Body of pancreas (tissue), 4 donors: ENCODE measurements at regions not wholly inside any gene's neighbourhood (a gene's known extent, or its start where the extent isn't known, plus 50 kb on each side); places are given as distances from the start of the nearest gene placed in this dataset.
"Not testable (repeated sequence)": the region's sequence is repeated elsewhere in the genome, so short reads cannot be mapped to it uniquely, and the experiment has no call there.

Experiments
- ATAC-seq: fragments of 150-250 bp; one replicate; pipeline ENCODE4 v1.9.1; 2016
- DNase-seq, 4 donors: peaks; one replicate each; pipeline ENCODE4 v3.0.0-alpha.2; 2019
- H3K27ac ChIP-seq, 4 donors: fragments of 200-600 bp; sonication (generic); 1 replicate in 3 of 4; 2 replicates in 1 of 4; pipeline versions ENCODE4 v1.5.1 to v1.6.1; 2016 to 2019; ENCODE audit warnings: mild to moderate bottlenecking in 1 of 4, mixed read lengths in 1 of 4, moderate library complexity in 1 of 4
- H3K27me3 ChIP-seq, 2 donors: fragments of 200-600 bp; sonication (generic); one replicate each; pipeline ENCODE4 v1.6.0; 2016; ENCODE audit warnings: mild to moderate bottlenecking in 1 of 2
- H3K36me3 ChIP-seq, 2 donors: fragments of 200-600 bp; sonication (generic); replicated peaks in 1 of 2; 2 replicates each; pipeline ENCODE4 v1.5.1; 2016; ENCODE audit warnings: low read depth in 2 of 2; ENCODE audit not compliant: insufficient read depth in 1 of 2
- H3K4me1 ChIP-seq: fragments of 200-600 bp; sonication (generic); one replicate; pipeline ENCODE4 v1.6.0; 2016
- H3K4me3 ChIP-seq, 2 donors: fragments of 200-600 bp; sonication (generic); 1 replicate in 1 of 2; 2 replicates in 1 of 2; pipeline ENCODE4 v1.5.1; 2016 to 2019
- H3K9me3 ChIP-seq, 3 donors: fragments of 200-600 bp; sonication (generic); 1 replicate in 2 of 3; 2 replicates in 1 of 3; pipeline ENCODE4 v1.5.1; 2016
- POLR2A ChIP-seq, 3 donors: fragments of 450-650 bp; IDR thresholded peaks; one replicate each; pipeline ENCODE4 v1.6.1; 2016; ENCODE audit warnings: antibody characterized with exemption in 3 of 3, mild to moderate bottlenecking in 2 of 3
- WGBS, 2 donors: methylation state at CpG; one replicate each; pipeline ENCODE4 v1.1.5; 2017; 5-methylcytosine and 5-hydroxymethylcytosine counted together
- intact Hi-C: fragments of 100-400 bp; cut with DNase I; formaldehyde crosslinking; loops from one replicate; pipeline ENCODE4 v1.15.1; 2023
- TF ChIP-seq, protein P1 (sequence below), 7 experiments: fragments of 450-650 bp in 4 of 7; fragments of 200-600 bp in 3 of 7; sonication (generic) in 3 of 7; IDR thresholded peaks; one replicate each; pipeline ENCODE4 v1.5.1; 2016 to 2019; ENCODE audit warnings: antibody characterized with exemption in 7 of 7

DNA sequence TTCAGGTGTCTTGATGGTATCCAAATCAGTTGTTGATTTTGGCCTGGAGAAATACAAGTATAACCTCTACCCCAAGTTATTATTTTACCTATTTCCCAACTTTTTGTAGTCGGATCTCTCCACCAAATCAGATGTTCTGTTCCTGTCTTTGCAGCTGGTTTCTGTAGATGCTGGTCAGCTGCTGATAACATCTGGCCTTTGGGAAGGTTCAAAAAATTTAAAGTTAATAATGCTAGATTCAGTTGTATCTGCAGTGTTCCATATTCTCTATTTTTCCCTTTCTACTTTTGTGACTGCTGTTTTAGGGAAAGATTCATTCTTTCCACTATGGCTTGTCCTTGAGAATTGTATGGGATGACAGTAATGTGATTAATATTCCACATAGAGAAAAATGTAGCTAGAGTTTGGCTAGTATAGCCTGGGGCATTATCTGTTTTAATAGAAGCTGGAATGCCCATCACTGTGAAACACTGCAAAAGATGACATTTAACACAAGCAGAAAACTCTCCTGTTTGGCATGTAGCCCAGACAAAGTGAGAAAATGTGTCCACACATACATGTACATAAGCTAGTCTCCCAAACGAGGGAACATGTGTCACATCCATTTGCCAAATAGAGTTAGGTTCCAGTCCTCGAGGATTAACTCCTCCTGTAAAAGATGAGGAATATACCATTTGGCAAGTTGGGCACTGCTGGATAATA is 99.2 kb downstream of the ZNF100 start:
- H3K36me3 ChIP-seq, H3K27me3 ChIP-seq, H3K9me3 ChIP-seq, H3K4me1 ChIP-seq, H3K4me3 ChIP-seq, H3K27ac ChIP-seq, DNase-seq, intact Hi-C loops, ATAC-seq: not testable (repeated sequence)
- 16 to 39% methylated on average over 3 of the region's 3 CpGs for WGBS, 2 donors

DNA sequence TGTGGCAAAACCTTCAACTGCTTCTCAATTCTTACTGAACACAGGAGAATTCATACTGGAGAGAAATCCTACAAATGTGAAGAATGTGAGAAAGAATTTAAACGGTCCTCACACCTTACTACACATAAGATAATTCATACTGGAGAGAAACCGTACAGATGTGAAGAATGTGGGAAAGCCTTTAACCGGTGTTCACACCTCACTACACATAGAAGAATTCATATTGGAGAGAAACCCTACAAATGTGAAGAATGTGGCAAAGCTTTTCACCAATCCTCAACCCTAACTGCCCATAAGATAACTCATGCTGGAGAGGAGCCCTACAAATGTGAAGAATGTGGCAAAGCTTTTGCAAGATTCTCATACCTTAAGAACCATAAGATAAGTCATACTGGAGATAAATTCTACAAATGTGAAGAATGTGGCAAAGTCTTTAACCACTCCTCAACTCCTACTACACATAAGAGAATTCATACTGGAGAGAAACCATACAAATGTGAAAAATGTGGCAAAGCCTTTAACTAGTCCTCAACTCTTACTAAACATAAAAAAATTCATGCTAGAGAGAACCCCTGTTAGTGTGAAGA is 111.7 kb downstream of the ZNF100 start:
- Histone ChIP-seq H3K27me3 (no peaks in the 10 kb centered on the region), H3K9me3 (no peaks in the 10 kb centered on the region), H3K36me3 (no peaks in the 10 kb centered on the region), H3K4me1 (no peaks in the 10 kb centered on the region), H3K27ac (no peak overlapping the region), H3K4me3 (no peak overlapping the region)
- 81 to 84% methylated on average over 3 of the region's 3 CpGs for WGBS, 2 donors
- TF ChIP-seq POLR2A (IDR thresholded peaks at IDR 0.05), result no peak
- TF ChIP-seq, protein P1, sequence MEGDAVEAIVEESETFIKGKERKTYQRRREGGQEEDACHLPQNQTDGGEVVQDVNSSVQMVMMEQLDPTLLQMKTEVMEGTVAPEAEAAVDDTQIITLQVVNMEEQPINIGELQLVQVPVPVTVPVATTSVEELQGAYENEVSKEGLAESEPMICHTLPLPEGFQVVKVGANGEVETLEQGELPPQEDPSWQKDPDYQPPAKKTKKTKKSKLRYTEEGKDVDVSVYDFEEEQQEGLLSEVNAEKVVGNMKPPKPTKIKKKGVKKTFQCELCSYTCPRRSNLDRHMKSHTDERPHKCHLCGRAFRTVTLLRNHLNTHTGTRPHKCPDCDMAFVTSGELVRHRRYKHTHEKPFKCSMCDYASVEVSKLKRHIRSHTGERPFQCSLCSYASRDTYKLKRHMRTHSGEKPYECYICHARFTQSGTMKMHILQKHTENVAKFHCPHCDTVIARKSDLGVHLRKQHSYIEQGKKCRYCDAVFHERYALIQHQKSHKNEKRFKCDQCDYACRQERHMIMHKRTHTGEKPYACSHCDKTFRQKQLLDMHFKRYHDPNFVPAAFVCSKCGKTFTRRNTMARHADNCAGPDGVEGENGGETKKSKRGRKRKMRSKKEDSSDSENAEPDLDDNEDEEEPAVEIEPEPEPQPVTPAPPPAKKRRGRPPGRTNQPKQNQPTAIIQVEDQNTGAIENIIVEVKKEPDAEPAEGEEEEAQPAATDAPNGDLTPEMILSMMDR (IDR thresholded peaks at IDR 0.05), result no peak
- no peak for ATAC-seq
- DNase-seq, result no peak
- intact Hi-C loops, result no loop called here

GRCh38 chr19:21651478-21651877 is 115.9 kb downstream of the ZNF100 start:
- WGBS, 2 donors, result 36 to 44% methylated on average over 3 of the region's 3 CpGs
- DNase-seq, result peak; percentile 3 to 13 (median 12)
- H3K36me3 ChIP-seq, H3K4me1 ChIP-seq, H3K27ac ChIP-seq, H3K9me3 ChIP-seq, ATAC-seq, H3K4me3 ChIP-seq, intact Hi-C loops, H3K27me3 ChIP-seq: not testable (repeated sequence)

DNA sequence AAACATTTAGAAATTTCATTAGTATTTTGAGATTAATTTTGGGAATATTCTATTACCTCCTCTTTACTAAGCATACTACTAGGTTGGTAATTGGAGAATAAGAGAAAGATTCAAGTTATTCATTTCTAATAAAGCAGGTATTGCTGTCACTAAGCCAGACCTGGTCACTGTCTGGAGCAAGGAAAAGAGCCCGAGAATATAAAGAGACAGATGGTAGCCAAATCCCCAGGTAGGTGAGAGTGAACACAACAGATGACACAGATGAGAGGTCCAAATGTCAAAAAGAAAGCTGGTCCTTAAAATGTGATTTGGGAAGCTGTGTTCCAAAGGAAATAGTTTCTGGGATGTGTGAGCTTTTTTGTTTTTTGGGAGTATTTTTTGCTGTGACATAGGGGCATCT is 128.6 kb downstream of the ZNF100 start:
- ATAC-seq (no peak), DNase-seq (no peak)
- Histone ChIP-seq H3K9me3 (no peaks in the 10 kb centered on the region), H3K27ac (no peak overlapping the region), H3K4me1 (no peaks in the 10 kb centered on the region), H3K27me3 (no peaks in the 10 kb centered on the region), H3K36me3 (no peaks in the 10 kb centered on the region), H3K4me3 (no peak overlapping the region)
- WGBS, 2 donors, result 91 to 93% methylated on average over 1 of the region's 1 CpG
- intact Hi-C loops, result no loop called here
- no peak for TF ChIP-seq POLR2A (IDR thresholded peaks at IDR 0.05)
- TF ChIP-seq, protein P1 (IDR thresholded peaks at IDR 0.05), result no peak

DNA sequence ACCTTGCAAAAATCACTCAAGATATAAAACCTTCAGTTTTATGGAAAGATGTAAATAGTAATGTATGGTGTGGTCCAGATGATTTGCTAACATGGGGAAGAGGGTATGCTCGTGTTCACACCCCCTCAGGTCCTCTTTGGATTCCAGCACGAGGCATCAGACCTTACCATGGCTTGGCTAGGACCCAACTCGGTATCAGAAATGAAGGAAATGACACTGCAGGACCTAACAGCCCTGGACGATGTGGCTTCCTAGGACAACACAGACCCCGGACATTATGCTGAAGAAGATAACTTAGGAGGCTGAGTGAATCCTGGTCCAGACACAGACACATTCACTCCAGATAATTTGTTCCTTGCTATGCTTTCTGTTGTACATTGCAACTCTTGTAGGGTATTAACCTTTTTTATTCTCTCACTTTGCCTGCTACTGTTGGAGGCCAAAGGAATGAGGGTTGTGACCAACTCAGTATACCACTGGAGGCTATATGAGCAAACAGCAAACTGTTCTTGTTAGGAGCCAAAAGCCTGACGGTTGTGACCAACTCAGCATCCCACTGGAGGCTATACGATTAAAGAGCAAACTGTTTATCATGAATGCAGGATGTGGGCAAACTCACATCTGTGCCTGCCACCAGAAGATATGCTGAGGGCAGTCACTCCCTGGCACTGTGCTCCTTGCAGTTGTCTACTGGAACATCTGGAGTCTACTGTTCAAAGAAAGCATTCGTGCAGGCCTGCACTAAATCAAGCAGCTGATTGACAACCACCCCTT is 121.7 kb downstream of the ZNF429 start:
- DNase-seq, result no peak
- no peaks in the 10 kb centered on the region for H3K4me1 ChIP-seq
- no peak for ATAC-seq
- no peaks in the 10 kb centered on the region for H3K9me3 ChIP-seq
- H3K27me3 ChIP-seq, result no peaks in the 10 kb centered on the region
- TF ChIP-seq, protein P1 (IDR thresholded peaks at IDR 0.05), result no peak
- no peak for TF ChIP-seq POLR2A (IDR thresholded peaks at IDR 0.05)
- no peaks in the 10 kb centered on the region for H3K36me3 ChIP-seq
- H3K27ac ChIP-seq, result no peak overlapping the region
- no peak overlapping the region for H3K4me3 ChIP-seq
- intact Hi-C loops, result no loop called here
- WGBS, 2 donors, result 78 to 79% methylated on average over 8 of the region's 8 CpGs
